ENCODE measurements at regions not wholly inside any gene's neighbourhood (a gene's known extent, or its start where the extent isn't known, plus 50 kb on each side); places are given as distances from the start of the nearest gene placed in this dataset.

- intact Hi-C loops (cut with micrococcal nuclease; ENCODE audit: unreplicated experiment) (no loop called here), in situ Hi-C loops (cut with MboI) (no loop called here)
- DNase-seq (ENCODE audit: low read depth, low spot score) = no peak
- Histone ChIP-seq H3K27me3 (replicated peaks in 1 of 2; ENCODE audit: control insufficient read depth in 2 of 2, insufficient read depth in 2 of 2, low read length in 1 of 2) (no peaks in the 10 kb centered on the region), H3K4me1 (ENCODE audit: control insufficient read depth, insufficient read depth, low read length) (no peaks in the 10 kb centered on the region), H3K4me3 (no peak overlapping the region), H2AFZ (ENCODE audit: control insufficient read depth, low read depth, low read length) (no peak overlapping the region), H4K20me1 (ENCODE audit: control insufficient read depth, insufficient read depth) (no peaks in the 10 kb centered on the region), H3K9me3 (replicated peaks; ENCODE audit: control insufficient read depth, insufficient read depth, low read length) (no peaks in the 10 kb centered on the region), H3K4me2 (ENCODE audit: control insufficient read depth, insufficient read depth) (no peak overlapping the region), H3K9ac (ENCODE audit: control insufficient read depth, insufficient read depth, low read length) (no peak overlapping the region), H3K27ac (ENCODE audit: control insufficient read depth, insufficient read depth) (no peak overlapping the region), H3K36me3 (ENCODE audit: control insufficient read depth in 2 of 2, insufficient read depth in 2 of 2, low read length in 1 of 2) (no peaks in the 10 kb centered on the region), H3K79me2 (ENCODE audit: control insufficient read depth, insufficient read depth, low read length) (no peaks in the 10 kb centered on the region)
- SMC1A ChIA-PET (ENCODE audit: uncharacterized antibody, unreplicated experiment) = no interaction called here
- WGBS (ENCODE audit: insufficient coverage, insufficient replicate concordance, low lambda C conversion rate, missing lambda C conversion rate) = 0% methylated on average over 1 of the region's 1 CpG
- CTCF ChIA-PET = interaction anchor here (1.2 kb wide), 1 partner anchor 50 kb away, joined by 3 read pairs; no protein-coding TSS in a partner anchor
- BruUV-seq (replicated peaks) = no TSS peak
- ATAC-seq = no peak
- POLR2A ChIA-PET = no interaction called here
- FAIRE-seq = no peak
- RAD21 ChIA-PET (ENCODE audit: unreplicated experiment) = no interaction called here
- TF ChIP-seq SPI1 (IDR thresholded peaks at IDR 0.05; ENCODE audit: borderline replicate concordance, insufficient read depth, low read depth, low read length) (no peak), IRF5 (IDR thresholded peaks at IDR 0.05; ENCODE audit: borderline replicate concordance) (no peak), MEF2A (IDR thresholded peaks at IDR 0.05; ENCODE audit: insufficient read depth, low read depth, low read length) (no peak), IKZF2 (IDR thresholded peaks at IDR 0.05) (no peak), CBX5 (IDR thresholded peaks at IDR 0.05; ENCODE audit: low read depth) (no peak), HCFC1 (IDR thresholded peaks at IDR 0.05; ENCODE audit: low read length) (no peak), SMARCA5 (IDR thresholded peaks at IDR 0.05) (no peak), KLF5 (IDR thresholded peaks at IDR 0.05; ENCODE audit: partially characterized antibody) (no peak), USF1 (IDR thresholded peaks at IDR 0.05; ENCODE audit: borderline replicate concordance, extremely low read length, insufficient read depth, low read depth, low read length) (no peak), MEF2B (IDR thresholded peaks at IDR 0.05; ENCODE audit: partially characterized antibody, poor library complexity, severe bottlenecking) (no peak), USF2 (IDR thresholded peaks at IDR 0.05; ENCODE audit: borderline replicate concordance, low read depth, low read length) (no peak), EGR1 (IDR thresholded peaks at IDR 0.05; ENCODE audit: borderline replicate concordance in 1 of 2, low read depth in 2 of 2, low read length in 2 of 2) (no peak), TCF3 (IDR thresholded peaks at IDR 0.05; ENCODE audit: borderline replicate concordance, insufficient read depth, low read depth, low read length) (no peak), BRCA1 (IDR thresholded peaks at IDR 0.05; ENCODE audit: low read depth, low read length) (no peak), TCF12 (IDR thresholded peaks at IDR 0.05; ENCODE audit: low read depth, low read length) (no peak)
- TF ChIP-seq, protein P1, sequence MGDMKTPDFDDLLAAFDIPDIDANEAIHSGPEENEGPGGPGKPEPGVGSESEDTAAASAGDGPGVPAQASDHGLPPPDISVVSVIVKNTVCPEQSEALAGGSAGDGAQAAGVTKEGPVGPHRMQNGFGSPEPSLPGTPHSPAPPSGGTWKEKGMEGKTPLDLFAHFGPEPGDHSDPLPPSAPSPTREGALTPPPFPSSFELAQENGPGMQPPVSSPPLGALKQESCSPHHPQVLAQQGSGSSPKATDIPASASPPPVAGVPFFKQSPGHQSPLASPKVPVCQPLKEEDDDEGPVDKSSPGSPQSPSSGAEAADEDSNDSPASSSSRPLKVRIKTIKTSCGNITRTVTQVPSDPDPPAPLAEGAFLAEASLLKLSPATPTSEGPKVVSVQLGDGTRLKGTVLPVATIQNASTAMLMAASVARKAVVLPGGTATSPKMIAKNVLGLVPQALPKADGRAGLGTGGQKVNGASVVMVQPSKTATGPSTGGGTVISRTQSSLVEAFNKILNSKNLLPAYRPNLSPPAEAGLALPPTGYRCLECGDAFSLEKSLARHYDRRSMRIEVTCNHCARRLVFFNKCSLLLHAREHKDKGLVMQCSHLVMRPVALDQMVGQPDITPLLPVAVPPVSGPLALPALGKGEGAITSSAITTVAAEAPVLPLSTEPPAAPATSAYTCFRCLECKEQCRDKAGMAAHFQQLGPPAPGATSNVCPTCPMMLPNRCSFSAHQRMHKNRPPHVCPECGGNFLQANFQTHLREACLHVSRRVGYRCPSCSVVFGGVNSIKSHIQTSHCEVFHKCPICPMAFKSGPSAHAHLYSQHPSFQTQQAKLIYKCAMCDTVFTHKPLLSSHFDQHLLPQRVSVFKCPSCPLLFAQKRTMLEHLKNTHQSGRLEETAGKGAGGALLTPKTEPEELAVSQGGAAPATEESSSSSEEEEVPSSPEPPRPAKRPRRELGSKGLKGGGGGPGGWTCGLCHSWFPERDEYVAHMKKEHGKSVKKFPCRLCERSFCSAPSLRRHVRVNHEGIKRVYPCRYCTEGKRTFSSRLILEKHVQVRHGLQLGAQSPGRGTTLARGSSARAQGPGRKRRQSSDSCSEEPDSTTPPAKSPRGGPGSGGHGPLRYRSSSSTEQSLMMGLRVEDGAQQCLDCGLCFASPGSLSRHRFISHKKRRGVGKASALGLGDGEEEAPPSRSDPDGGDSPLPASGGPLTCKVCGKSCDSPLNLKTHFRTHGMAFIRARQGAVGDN (IDR thresholded peaks at IDR 0.05) = no peak
Observed at GRCh38 chr19:28687296-28687695, 525.7 kb downstream of the UQCRFS1 start.
